ENCODE measurements at regions not wholly inside any gene's neighbourhood (a gene's known extent, or its start where the extent isn't known, plus 50 kb on each side); places are given as distances from the start of the nearest gene placed in this dataset.

GRCh38 chr20:16119909-16120308 is 453.3 kb downstream of the KIF16B start:
- intact Hi-C loops (cut with DNase I, micrococcal nuclease): no loop called here
- H3K36me3 ChIP-seq (ENCODE audit: low read depth): no peaks in the 10 kb centered on the region

GRCh38 chr20:16115911-16116552 is 457.2 kb downstream of the KIF16B start:
- ATAC-seq: no peak
- intact Hi-C loops (cut with DNase I, micrococcal nuclease): no loop called here
- H3K4me3 ChIP-seq: no peak overlapping the region
- no peaks in the 10 kb centered on the region for H3K36me3 ChIP-seq (ENCODE audit: low read depth)
- no peak for TF ChIP-seq CTCF (IDR thresholded peaks at IDR 0.05)
- no peak for DNase-seq
- no peaks in the 10 kb centered on the region for H3K4me1 ChIP-seq (ENCODE audit: low read depth)
- peaks cover 2% of the 10 kb centered on the region for H3K9me3 ChIP-seq

More at GRCh38 chr20:16119909-16120308, 453.3 kb downstream of the KIF16B start:
- Histone ChIP-seq H3K9me3 (peaks cover 2% of the 10 kb centered on the region), H3K4me3 (no peak overlapping the region), H3K4me1 (ENCODE audit: low read depth) (no peaks in the 10 kb centered on the region)
- ATAC-seq (no peak), DNase-seq (no peak)
- TF ChIP-seq CTCF (IDR thresholded peaks at IDR 0.05): no peak

- H3K4me3 ChIP-seq: no peak overlapping the region
- TF ChIP-seq CTCF (IDR thresholded peaks at IDR 0.05): no peak
- intact Hi-C loops (cut with DNase I, micrococcal nuclease): no loop called here
- no peaks in the 10 kb centered on the region for H3K9me3 ChIP-seq
- H3K36me3 ChIP-seq (ENCODE audit: low read depth): no peaks in the 10 kb centered on the region
- no peaks in the 10 kb centered on the region for H3K4me1 ChIP-seq (ENCODE audit: low read depth)
- DNase-seq: no peak
- ATAC-seq: no peak
Measured at GRCh38 chr20:16113736-16114135, 459.5 kb downstream of the KIF16B start.

- intact Hi-C loops (cut with DNase I, micrococcal nuclease): no loop called here
- DNase-seq (no peak), ATAC-seq (no peak)
- Histone ChIP-seq H3K36me3 (ENCODE audit: low read depth) (no peaks in the 10 kb centered on the region), H3K9me3 (no peaks in the 10 kb centered on the region), H3K4me1 (ENCODE audit: low read depth) (no peaks in the 10 kb centered on the region), H3K4me3 (no peak overlapping the region)
- no peak for TF ChIP-seq CTCF (IDR thresholded peaks at IDR 0.05)
Measured at GRCh38 chr20:16111852-16112412, 461.3 kb downstream of the KIF16B start.

GRCh38 chr20:16111172-16111832 is 461.9 kb downstream of the KIF16B start:
- no peak for DNase-seq
- ATAC-seq: no peak
- H3K4me3 ChIP-seq: no peak overlapping the region
- H3K9me3 ChIP-seq: no peaks in the 10 kb centered on the region
- intact Hi-C loops (cut with DNase I, micrococcal nuclease): no loop called here
- H3K36me3 ChIP-seq (ENCODE audit: low read depth): no peaks in the 10 kb centered on the region
- H3K4me1 ChIP-seq (ENCODE audit: low read depth): no peaks in the 10 kb centered on the region
- TF ChIP-seq CTCF (IDR thresholded peaks at IDR 0.05): no peak

Measured in mucosa of descending colon (tissue), 3 donors.